Stimulated activated CD4-positive, alpha-beta T cell treated with anti-CD3 and anti-CD28 coated beads, Interleukin-1b, Interleukin-23, amount 100 ng/mL, for 48 hours (primary cell): ENCODE measurements at regions not wholly inside any gene's neighbourhood (a gene's known extent, or its start where the extent isn't known, plus 50 kb on each side); places are given as distances from the start of the nearest gene placed in this dataset.

ENCODE experiments used
- DNase-seq: peaks from one replicate; pipeline ENCODE4 v3.0.0-alpha.2; 2020

DNA sequence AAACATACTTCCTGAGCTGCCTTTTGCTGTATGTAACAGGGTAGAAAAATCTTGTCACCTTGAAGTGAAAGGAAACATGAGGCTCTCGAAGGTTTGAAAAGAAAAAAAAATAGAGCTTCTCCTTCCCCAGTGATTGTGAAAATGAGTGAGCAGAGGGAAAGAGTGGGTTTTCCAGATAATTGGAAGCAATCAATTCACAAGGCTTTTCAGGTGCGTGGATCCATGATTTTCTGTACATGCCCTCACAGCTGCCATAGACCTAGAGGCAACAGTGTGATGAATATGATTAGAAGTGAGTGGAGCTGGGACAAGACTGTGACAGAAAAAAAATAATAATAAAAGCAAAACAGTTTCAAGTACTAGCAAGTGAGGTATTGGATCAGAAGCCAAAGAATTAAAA lies 1422.5 kb upstream of the CDH6 start:
- no peak for DNase-seq

DNA sequence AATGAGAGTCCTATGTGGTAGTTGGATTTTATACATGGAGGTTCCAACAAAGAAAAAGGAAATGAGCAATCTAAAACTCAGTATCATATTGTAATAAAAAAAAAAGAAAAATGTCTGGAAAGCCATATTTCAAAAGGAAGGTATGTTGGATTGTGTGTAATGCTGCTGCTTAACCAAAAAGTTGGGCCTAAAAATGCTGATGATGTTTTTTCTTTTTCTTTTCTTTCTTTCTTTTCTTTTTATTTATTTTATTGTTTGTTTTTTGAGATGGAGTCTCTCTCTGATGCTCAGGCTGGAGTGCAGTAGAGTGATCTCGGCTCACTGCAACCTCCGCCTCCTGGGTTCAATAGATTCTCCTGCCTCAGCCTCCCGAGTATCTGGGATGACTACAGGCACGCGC lies 1424.0 kb upstream of the CDH6 start:
- no peak for DNase-seq

DNA sequence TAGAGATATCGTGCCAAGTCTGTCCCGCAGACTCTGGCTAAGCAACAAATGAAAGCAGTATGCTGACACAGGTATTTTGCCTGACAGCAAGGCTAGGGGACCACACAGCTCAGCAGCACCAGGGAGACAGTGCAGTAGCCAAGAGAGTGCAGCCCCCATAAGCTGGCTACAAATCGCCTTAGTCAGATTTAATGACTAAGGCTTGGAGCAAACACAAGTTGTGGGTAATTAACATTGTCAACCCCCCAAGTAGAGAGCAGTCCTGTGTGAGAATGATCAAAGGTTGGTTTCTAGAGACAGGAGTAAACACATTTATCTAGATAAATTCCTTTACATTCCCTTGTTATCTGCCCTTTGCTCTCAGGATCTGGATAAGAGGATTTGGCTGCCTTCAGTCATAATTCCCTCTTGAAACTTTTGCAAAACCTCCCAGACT lies 1434.5 kb upstream of the CDH6 start:
- DNase-seq = no peak

DNA sequence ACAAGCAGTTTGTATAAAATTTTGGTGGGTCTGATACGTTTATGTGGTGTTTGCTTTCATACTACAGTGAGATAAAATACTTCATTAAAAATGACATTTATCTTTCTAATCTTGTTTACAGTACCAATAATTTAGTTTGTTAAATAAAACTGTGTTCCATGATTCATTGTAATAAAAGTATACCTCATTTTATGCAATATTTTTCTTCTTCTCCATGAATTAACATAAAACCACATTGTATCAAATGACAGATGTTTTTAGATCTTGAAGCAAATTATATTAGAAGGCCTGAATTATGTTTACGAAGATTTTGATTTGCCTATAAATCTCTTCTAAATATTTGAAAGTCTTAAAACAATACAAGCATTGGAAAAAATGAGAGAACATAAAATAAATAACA lies 1443.0 kb upstream of the CDH6 start:
- no peak for DNase-seq

DNA sequence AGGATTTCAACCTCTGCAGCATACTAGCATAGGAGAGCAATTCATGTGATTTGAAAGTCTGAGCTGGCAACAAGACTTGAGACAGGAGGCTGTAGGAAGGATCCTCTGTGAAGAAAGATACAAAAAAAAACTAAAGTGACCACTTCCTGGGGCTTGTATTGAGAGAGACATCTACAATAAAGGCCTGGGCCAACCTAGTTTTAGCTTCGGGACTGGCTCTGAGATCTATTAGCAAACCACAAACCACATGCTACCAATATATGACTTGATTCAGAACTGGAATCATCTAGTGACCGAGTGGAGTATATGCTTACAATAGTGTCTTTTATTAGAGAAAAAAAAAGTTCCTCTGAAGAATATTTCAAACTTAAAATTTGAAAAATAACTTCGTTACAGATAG lies 1448.9 kb upstream of the CDH6 start:
- DNase-seq = no peak

DNA sequence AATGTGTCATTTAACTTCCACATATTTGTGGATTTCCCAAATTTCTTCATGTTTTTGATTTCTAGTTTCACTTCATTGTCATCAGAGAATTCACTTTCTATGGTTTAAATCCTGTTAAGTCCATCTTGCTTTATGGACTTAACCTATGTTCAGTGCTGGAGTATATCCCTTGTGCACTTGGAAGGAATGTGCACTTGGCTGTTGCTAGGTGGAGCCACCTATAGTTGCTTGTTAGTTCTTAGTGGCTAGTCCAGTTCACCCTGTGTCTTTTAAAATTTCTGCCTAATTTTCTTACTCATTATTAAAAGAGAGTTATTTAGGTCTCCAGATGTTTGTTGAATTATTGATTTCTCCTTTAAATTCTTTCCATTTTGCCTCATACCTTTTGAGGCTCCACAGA lies 1472.5 kb upstream of the CDH6 start:
- DNase-seq = no peak

DNA sequence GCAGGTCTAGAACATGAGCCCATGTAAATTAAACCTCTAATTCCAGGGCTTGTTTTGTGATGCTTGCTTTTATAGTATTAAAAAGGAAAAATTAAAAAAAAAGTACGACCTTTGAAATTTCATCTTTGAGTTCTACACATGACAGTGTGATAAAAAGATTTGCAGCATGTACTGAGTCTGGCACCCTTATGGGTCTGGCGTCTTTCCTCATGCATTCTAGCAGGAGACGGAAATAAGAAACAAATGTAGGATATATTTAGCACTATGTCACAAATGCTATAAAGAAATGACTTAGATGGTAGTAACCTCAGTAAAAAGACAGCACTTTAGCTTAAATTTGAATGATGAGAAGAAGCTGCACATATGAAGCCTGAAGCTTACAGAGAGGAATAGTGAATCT lies 1474.3 kb upstream of the CDH6 start:
- no peak for DNase-seq

DNA sequence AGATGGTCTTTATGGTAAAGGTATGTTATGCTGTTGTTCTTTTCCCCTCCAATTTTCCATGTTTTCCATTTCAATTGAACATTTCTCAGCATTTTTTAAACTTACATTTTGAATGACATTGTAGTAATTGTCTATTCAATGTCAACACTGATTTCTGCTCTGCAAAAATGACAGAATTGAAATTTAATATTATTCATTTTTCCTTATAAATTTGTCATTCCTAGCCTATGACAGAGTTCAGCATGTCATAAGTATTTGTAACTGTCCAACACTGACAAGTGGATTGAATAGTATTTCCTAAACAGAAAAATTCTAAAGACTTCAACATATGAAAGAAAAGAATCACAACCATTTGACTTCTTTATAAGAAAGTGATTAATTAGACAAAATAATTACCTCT lies 1478.3 kb upstream of the CDH6 start:
- DNase-seq = no peak

DNA sequence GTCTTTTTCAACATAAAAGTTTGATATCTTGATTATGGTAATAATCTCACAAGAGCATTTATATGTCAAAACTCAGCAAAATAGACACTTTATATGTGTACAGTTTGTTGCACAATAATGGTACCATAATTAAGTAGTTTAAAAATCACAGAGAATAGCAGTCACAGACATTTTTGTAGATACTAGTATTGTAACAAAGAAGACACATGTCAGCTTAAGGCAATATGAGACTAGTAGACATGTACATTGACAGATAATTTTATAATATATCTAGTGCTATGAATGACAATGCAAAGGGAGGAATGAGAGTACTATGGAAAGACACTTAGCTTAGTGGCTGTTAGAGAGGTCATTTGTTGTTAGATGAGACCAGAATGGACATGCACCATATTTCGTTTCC lies 1490.6 kb upstream of the CDH6 start:
- DNase-seq = no peak

DNA sequence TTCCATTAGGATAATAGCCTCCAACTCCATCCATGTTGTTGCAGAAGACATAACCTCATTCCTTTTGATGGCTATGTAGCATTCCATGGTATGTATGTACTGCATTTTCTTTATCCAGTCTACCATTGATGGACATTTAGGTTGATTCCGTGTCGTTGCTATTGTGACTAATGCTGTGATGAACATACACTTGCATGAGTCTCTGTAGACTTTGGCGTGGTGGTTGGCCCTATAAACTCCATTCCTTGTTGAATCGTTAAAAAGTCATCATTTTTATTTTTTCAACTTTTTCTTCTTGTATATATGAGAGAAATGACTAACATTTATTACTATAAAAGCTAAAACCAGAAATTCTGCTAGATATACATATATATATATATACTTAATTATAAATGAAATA lies 1491.9 kb upstream of the CDH6 start:
- no peak for DNase-seq

DNA sequence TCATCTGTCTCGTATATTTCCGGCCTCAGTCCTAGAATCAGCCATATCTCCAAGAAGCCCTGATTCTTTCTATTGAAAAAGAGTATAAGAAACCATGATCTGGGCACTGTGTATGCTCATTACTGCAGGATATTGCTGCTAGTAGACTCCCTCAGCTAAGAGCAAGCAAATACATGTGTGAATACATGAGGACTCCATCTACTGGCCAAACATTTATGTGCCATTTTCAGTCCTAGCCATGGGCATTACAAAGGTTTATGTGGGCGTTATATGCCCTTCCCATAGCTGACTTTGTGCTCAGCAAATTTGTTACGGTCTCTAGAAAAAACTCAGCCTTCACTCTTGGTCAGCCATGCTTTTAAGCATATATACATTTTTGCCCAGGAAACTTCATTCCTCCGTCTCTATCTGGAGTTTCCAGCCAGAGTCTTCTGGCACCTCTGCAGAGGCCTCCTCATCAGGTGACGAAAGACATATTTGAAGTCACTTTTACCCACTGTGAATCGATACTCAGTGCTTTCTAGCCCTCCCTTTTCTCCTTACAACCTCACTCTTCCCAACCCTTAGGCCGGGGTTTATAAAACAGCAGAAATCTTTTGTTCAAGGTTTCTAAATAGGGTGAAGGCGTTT lies 1495.6 kb upstream of the CDH6 start:
- no peak for DNase-seq

DNA sequence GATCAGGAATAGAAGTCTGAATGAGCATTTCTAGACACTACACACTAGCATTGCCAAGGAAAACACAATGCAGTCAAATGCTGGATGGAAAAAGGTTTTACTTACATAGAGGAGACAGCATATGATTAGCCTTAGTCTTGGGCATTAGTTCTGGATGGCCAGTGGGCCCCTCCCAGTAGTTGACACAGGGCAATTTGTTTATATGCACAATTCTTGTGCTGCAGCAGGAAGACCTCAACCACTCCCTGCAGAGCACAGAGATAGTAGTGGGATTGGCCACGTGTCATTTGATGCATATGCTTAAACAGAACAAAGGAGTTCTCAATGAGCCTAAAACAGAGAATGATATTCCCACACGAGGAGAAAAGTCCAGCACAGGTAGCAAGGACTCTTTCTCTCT lies 1496.2 kb upstream of the CDH6 start:
- no peak for DNase-seq

DNA sequence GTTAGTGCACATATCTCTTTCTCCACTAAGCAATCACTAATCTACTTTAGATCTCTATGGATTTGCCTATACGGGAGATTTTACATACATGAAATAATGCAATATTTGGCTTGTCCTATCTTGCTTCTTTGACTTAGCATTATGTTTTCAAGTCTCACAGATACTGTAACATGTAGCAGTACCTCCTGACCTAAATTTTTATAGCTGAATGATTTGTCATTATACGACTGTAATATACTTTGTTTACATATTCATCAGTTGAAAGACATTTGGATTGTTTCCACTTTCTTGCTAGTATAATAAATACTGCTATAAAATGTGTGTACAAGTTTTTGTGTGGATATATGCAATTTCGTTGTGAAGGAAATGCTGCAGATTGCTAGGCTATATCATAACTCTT lies 1520.8 kb upstream of the CDH6 start:
- DNase-seq = no peak

DNA sequence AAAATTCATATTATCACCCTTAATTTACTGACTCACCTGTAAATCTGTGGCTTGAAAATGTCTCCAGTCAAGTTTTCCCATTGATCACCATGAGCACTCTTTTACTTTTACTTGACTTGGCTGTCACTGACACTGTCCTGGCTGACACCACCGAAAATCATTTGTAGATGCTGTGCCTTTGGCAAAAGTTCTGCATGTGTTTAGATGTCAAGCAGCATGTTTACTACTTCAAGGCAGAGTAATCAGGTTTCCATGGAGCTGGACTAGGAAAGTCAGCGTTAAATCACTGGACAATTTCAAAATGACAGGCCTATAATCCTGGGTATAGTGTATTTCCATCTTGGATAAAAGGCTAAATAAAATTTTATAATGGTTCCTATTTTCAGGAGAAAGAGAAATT lies 1530.6 kb upstream of the CDH6 start:
- DNase-seq = no peak

DNA sequence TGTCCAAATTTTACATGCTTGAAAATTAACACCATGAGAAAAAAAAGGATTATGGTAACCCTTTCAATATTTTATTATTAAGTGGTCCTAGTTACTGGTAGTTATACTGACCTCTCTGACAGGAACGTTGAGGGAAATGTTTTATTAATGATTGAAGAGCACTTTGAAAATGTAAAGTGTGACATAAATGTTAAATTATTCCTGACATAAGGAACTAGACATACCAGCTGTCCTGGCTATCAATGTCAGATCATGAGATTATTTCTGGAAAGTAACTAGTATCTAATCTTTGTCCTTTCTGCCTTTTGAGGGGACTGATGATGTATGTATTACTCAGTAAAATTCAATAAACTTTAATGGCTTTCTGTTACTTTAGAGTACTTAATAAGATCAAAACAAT lies 1538.5 kb upstream of the CDH6 start:
- DNase-seq = no peak

DNA sequence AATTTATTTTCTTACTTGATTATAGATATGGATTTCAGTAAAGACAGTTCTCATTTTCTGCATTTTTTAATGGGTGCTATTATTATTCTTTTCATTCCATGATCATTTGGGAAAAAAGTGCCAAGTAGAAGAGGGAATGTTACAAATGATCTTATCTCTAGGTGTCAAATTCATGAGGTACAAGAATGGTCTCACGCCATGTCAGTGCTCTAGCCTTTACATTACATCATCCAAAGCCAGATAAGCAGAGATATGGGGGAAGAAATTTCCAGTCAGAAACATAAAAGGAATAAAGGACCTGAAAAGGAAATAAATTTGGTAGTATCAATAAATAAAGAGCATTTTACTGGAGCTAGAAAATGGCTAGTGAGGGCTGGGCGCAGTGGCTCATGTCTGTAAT lies 1544.2 kb upstream of the CDH6 start:
- DNase-seq = no peak

DNA sequence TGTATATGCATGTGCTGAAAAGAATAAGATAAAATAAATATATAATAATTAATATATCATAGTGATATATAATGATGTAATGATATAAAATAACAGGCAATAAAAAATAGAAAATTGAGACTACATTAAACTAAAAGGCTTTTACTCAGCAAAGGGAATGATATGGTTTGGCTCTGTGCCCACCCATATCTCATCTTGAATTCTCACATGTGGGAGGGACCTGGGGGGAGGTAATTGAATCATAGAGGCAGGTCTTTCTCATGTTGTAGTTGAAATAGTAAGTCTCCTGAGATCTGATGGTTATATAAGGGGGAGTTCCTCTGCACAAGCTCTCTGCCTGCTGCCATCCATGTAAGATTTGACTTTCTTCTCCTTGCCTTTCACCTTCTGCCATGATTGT lies 1550.9 kb upstream of the CDH6 start:
- no peak for DNase-seq

DNA sequence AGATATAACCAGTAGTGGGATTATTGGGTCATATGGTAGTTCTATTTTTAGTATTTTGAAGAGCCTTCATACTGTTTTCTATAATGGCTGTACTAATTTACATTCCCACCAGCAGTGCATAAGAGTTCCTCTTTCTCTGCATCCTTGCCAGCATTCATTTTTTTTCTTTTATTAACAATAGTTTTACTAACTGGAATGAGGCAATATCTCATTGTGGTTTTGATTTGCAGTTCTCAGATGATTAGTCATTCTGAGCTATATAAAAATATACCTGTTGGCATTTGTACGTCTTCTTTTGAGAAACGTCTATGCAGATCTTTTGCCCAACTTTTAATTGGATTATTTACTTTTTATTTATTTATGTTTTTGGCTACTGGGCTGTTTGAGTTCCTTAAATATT lies 1579.3 kb upstream of the CDH6 start:
- no peak for DNase-seq

DNA sequence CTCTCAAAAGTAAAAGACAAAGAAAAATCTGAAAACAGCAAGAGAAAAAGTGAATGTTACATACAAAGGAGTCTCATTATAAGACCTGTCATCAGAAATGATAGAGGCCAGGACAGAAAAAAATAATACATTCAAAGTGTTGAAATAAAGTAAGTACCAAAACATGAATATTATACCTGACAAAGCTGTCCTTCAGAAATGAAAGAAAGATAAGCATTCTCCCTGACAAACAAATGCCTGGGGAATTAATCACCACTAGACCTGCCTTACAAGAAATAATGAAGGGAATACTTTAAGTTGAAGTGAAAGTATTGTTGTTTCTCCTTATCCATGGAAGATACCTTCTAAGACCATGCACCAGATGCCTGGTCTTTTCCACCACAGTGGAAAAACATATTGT lies 1605.2 kb upstream of the CDH6 start:
- DNase-seq = no peak

DNA sequence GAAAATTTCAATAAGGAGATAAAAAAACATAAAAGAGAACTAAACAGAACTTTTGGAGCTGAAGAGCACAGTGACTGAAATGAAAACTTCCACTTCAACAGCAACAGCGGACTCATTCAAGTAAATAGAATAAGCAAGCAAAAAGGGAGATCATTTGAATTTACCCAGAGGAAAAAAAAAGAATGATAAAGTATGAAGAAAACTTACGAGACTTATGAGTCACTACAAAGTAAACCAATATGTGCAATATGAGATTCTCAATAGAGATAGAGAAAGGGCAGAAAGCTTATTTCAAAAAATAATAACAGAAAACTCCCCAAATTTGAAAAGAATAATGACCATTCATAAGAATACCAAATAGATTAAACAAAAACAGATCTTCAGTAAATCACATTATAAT lies 1605.7 kb upstream of the CDH6 start:
- DNase-seq = no peak

DNA sequence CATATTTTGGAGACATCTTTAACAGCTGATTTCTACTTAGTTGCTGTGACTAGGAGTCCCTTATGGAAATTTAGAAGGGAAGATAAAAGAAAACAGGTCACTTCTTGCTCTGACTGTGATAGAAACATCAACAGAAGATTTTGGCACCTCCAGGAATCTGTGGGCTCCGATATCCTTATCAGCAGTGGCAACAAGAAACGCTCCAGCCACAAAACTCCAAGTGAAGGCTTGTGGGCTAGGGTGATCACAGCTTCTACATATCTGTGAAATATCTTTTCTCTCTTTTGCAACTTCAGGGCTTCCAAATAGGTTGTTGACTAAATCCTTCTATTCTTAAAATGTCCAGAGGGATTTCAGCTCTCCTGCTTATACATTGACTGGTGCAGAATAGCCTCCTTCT lies 1625.5 kb upstream of the CDH6 start:
- DNase-seq = no peak

DNA sequence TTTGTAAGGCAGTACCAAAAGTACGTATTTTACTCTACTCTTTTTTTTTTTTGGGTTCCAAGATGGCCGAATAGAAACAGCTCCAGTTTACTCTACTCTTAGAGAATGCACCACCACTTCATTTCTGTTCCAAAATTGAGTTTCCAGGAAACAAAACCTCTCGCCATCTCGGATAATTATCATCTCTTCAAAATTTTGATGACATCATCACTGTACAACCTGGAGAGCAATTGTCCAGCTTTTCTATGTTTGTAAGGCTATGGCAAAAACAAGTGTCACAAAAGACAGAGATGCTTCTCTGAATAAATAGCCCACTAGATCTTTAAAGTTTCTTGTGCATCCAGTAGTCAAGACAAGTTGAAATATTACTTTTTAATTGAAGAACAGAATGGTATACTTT lies 1631.9 kb upstream of the CDH6 start:
- DNase-seq = no peak

DNA sequence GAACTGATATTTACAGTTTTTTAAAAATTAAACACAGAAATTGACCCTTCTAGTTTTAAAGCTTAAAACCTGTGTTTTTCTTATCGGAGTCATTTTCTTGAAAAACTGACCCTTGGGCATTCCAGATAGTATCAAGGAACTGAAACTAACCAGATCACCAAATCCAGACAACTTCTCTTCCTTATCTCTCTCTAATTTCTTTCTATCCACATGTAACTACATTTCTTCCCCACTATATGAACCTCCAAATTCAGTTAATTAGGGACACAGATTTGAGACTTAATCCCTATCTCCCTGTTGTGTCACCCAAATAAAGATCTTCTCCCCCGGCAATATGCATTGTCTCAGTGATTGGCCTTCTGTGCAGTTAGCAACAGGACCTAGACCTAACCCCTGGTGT lies 1643.0 kb upstream of the CDH6 start:
- no peak for DNase-seq

DNA sequence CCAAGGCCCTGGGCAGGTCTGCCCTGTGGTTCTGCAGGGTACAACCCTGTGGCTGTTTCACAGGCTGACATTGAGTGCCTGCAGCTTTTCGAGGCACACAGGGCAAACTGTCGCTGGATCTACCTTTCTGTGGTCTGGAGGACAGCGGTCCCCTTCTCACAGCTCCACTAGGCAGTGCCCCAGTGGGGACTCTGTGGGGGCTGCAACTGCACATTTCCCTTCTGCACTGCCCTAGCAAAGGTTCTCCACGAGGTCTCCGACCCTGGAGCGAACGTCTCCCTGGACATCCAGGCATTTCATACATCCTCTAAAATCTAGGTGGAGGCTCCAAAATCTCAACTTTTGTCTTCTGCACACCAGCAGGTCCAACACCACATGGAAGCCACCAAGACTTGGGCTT lies 1645.2 kb upstream of the CDH6 start:
- no peak for DNase-seq

DNA sequence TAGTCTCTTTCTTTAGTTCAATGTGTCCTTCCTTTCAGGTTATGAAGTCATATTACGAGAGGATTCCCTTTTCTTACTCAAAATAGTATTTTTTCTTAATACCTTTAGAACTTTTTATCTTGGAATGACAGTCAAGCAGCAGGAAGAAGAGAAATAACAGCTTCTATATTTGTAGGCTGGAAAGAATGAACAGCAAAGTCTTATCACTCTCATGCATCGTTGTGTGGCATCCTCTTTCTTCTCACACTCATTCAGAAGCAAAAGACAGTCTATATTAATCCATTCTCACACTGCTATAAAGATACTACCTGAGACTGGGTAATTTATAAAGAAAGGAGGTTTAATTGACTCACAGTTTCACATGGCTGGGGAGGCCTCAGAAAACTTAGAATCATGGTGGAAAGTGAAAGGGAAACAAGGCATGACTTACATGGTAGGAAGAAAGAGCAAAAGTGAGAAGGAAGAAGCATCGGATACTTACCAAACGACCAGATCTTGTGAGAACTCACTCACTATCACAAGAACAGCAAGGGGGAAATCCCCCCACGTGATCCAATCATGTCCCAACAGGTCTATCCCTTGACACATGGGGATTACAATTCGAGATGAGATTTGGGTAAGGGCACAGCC lies 1646.1 kb upstream of the CDH6 start:
- no peak for DNase-seq

DNA sequence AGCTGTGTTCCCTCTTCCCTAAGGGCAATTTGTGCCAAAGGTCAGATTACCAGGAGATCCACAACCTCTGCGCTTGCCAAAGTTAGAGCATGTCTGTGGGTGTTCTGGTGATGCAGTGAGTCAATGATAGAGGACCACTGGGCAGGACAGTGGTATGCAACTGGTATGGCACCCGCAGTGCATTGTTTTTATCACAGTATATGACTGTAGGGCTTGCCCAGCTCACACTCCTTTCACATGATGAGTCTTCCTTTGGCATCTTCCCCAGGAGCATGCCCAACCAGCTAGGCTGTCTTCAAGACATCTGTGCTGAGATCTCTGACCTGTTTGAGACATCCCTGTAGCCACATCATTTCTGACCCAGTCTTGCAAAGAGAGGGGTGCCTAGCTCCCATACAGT lies 1650.0 kb upstream of the CDH6 start:
- no peak for DNase-seq
